ENCODE measurements at regions not wholly inside any gene's neighbourhood (a gene's known extent, or its start where the extent isn't known, plus 50 kb on each side); places are given as distances from the start of the nearest gene placed in this dataset.

DNA sequence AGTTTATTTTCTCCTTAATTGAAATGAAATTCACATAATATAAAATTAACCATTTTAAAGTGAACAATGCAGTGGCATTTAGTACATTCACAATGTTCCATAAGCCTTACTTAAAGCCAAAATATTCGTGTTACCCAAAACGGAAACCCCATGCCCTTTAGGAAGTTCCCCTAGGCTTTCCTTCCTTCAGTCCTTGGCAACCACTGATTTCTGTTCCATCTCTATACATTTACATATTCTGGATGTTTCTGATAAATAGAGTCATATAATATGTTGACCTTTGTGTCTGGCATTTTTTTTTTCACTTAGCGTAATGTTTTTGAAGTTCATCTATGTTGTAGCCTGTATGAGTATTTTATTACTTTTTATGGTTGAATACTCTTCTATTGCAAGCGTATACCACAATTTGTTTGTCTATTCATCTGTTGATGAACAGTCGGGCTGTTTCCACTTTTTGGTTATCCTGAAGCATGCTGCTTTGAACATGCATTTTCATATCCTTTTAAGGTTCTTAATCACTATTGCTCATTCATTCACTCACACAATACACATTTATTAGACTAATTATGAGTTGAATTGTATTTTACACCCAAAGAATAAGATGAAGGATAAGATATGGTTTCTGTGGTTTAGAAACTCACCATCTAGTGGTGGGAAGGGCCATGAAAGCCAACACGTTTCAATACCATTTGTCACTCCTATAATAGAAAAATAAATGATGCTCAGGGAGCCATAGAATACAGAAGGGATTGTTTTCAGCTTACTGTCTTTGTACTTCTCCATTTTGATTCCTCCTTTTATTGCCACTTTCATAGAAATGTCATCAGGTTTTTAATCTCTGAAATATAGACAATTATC, 408.2 kb upstream of the CBLB start:
- DNase-seq (ENCODE audit: extremely low read depth, low read depth): no peak
- TF ChIP-seq, protein P1, sequence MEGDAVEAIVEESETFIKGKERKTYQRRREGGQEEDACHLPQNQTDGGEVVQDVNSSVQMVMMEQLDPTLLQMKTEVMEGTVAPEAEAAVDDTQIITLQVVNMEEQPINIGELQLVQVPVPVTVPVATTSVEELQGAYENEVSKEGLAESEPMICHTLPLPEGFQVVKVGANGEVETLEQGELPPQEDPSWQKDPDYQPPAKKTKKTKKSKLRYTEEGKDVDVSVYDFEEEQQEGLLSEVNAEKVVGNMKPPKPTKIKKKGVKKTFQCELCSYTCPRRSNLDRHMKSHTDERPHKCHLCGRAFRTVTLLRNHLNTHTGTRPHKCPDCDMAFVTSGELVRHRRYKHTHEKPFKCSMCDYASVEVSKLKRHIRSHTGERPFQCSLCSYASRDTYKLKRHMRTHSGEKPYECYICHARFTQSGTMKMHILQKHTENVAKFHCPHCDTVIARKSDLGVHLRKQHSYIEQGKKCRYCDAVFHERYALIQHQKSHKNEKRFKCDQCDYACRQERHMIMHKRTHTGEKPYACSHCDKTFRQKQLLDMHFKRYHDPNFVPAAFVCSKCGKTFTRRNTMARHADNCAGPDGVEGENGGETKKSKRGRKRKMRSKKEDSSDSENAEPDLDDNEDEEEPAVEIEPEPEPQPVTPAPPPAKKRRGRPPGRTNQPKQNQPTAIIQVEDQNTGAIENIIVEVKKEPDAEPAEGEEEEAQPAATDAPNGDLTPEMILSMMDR (IDR thresholded peaks at IDR 0.05; ENCODE audit: low read depth, low read length): no peak

DNA sequence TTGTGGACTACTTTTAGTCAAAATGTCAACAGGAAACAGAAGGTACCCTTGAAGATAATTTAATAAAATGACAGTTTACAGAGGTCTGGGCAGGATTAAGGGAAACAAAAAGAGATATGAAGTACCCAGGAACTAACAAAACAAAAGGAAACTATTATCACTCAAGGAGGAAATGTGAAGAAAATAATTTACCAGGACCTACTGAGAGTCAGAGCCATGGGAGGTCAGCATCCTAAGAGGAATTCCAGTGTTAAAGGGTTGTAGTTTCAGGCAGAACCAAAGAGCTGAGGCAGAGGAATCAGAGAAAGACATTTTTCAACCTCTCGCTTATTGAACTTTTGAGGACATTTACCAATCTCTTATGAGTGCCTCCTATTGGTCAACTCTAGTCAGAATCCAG, 408.9 kb upstream of the CBLB start:
- DNase-seq (ENCODE audit: extremely low read depth, low read depth): no peak
- TF ChIP-seq, protein P1 (IDR thresholded peaks at IDR 0.05; ENCODE audit: low read depth, low read length): no peak

DNA sequence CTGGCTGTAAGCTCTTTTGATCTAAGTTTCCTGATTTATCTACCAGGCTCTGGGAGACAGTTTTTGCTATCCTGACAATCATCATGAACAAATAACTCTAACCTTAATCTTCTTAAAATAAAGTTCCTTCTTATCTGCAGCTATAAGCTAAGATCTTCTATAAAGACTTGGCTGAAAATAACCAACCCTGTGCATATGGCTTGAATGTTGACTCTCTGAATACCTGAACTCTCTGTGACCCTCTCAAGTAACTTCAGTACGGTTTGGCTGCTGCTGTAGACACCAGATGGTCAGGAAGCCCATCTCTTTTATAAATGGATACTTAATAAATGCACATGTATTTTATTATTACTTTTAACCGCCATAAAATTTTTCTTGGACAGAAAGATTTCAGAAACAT, 412.4 kb upstream of the CBLB start:
- DNase-seq (ENCODE audit: extremely low read depth, low read depth): no peak
- TF ChIP-seq, protein P1 (IDR thresholded peaks at IDR 0.05; ENCODE audit: low read depth, low read length): no peak

DNA sequence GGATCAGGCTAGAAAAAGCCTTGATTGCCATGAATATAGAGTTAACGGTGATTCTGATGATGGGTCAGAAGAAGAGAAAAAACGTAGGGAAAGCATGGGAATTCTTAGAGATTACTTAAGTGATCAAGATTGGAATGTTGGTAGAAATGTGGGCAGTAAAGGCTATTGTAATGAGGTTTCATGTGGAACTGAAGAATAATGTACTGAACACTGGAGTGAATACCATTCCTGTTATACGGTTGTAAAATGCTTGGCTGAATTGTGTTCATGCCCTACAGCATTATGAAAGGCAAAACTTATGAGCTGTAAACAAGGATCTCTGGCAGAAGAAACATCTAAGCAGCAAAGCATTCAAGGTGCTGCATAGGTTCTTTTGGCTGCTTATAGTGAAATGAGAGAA, 414.1 kb upstream of the CBLB start:
- DNase-seq (ENCODE audit: extremely low read depth, low read depth): no peak
- TF ChIP-seq, protein P1 (IDR thresholded peaks at IDR 0.05; ENCODE audit: low read depth, low read length): no peak

DNA sequence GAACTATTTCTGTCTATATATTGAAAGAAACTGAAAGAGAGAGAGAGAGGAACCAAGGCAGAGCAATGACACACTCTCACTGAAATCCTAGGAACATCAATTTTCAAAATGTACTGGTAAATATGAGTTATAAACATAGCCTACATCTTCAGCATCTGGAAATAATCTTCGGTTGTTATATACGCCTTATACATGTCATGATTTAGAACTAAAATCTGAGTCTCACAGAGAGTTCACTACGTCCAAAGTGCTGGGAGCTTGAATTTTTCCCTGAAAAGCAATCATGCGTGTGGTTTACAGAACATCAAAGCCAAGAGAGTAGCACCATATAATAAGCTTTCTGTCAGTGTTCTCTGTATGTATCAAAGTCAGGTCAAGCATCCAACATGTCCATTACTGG, 420.0 kb upstream of the CBLB start:
- TF ChIP-seq, protein P1 (IDR thresholded peaks at IDR 0.05; ENCODE audit: low read depth, low read length): no peak
- no peak for DNase-seq (ENCODE audit: extremely low read depth, low read depth)

DNA sequence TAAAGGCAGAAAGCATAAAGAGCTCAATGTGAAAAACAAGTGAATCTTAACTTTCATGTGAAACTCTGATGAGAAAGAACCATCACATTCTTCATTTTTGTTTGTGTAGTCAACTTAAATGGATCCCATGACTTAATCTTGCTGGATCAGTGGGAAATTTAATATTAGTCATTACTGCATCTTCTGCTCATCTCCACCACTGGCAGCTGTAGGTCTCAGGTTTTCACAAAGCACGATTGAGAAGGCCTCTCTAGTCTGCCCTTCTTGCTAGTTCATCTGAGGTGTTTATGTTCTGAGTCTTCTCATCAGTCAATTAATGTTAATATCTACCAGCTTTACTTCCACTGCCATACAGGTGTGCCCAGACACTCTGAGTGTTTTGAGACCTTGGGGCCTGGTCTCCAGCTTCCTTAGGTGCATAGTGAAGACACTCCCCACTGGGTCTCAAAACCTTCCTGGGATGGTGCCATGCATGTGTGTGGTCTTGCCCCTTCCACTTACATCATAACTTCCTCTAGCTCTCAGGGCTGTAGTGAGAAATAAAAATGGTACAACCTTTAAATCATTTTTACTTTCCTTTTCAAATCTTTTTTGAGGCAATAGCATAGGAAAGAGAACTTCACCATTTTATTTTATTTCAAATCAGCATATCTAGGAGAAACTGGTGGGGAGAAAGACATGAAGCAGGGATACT, 421.6 kb upstream of the CBLB start:
- TF ChIP-seq, protein P1 (IDR thresholded peaks at IDR 0.05; ENCODE audit: low read depth, low read length): no peak
- DNase-seq (ENCODE audit: extremely low read depth, low read depth): no peak

DNA sequence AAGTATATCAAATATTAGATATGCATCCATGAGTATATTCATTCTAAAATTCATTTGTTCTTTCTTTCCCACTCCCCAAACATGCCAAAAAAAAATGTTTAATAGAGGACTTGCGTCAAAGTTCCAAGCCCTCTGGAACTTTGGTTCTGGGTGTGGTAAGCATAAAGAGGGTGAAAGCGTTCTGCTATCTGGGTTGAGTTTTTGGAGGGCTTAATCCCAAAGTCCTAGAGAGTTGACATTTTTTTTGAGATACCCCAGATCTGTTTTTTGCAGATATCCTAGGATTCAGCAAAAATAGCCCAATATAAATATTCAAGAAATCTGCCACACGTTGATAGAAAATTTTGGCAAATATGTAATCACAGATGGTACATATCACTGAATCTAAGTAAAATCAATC, 424.3 kb upstream of the CBLB start:
- no peak for DNase-seq (ENCODE audit: extremely low read depth, low read depth)
- TF ChIP-seq, protein P1 (IDR thresholded peaks at IDR 0.05; ENCODE audit: low read depth, low read length): no peak
